Kidney (tissue), 13 donors: ENCODE measurements at regions not wholly inside any gene's neighbourhood (a gene's known extent, or its start where the extent isn't known, plus 50 kb on each side); places are given as distances from the start of the nearest gene placed in this dataset.
A peak's percentile ranks its signal among the peaks of the same experiment; 100 is the strongest.

Experiments
- DNase-seq, 5 donors: peaks; one replicate each; pipeline ENCODE4 v3.0.0-alpha.2; 2013 to 2020
- FAIRE-seq: peaks from 2 replicates; lab custom pipeline; 2012; peaks lifted over from hg19 to GRCh38; lab: Jason Lieb, UNC
- H3K27ac ChIP-seq, 2 donors: one replicate each; pipeline ENCODE4 v1.7.0; 2013; ENCODE audit warnings: low read depth in 2 of 2, low read length in 2 of 2, inconsistent platforms in 1 of 2
- H3K27me3 ChIP-seq: one replicate; pipeline ENCODE4 v1.7.1; 2013; ENCODE audit warnings: low read length, inconsistent platforms; ENCODE audit not compliant: control insufficient read depth, insufficient read depth
- H3K36me3 ChIP-seq, 3 donors: one replicate each; pipeline versions ENCODE4 v1.7.0 to v1.7.1; 2013; ENCODE audit warnings: low read length in 3 of 3, control low read depth in 1 of 3, inconsistent platforms in 1 of 3; ENCODE audit not compliant: insufficient read depth in 3 of 3, control insufficient read depth in 2 of 3
- H3K4me1 ChIP-seq, 3 donors: one replicate each; pipeline versions ENCODE4 v1.7.0 to v1.7.1; 2013; ENCODE audit warnings: low read length in 3 of 3, inconsistent platforms in 1 of 3, low read depth in 1 of 3; ENCODE audit not compliant: control insufficient read depth in 2 of 3, insufficient read depth in 2 of 3
- H3K4me3 ChIP-seq, 3 donors: one replicate each; pipeline versions ENCODE4 v1.7.0 to v1.8.1; 2013; ENCODE audit warnings: low read length in 3 of 3, control low read depth in 1 of 3, inconsistent platforms in 1 of 3
- H3K9ac ChIP-seq, 3 donors: one replicate each; pipeline versions ENCODE4 v1.7.0 to v1.7.1; 2013; ENCODE audit warnings: low read length in 3 of 3, control low read depth in 1 of 3, inconsistent platforms in 1 of 3
- H3K9me3 ChIP-seq, 3 donors: one replicate each; pipeline versions ENCODE4 v1.7.0 to v1.7.1; 2013; ENCODE audit warnings: low read length in 3 of 3, control low read depth in 1 of 3, inconsistent platforms in 1 of 3; ENCODE audit not compliant: control insufficient read depth in 2 of 3, insufficient read depth in 1 of 3
- intact Hi-C: fragments of 100-400 bp; cut with DNase I; formaldehyde crosslinking; loops from one replicate; pipeline ENCODE4 v1.11.1; 2022
- TF ChIP-seq, protein P1 (sequence below): IDR thresholded peaks from 3 replicates; pipeline ENCODE4 v1.5.1; 2012; ENCODE audit warnings: mild to moderate bottlenecking, moderate library complexity, borderline replicate concordance; ENCODE audit not compliant: insufficient read depth; ENCODE audit errors: extremely low read depth
- donor health status: control.
- donor health status: control.
- donor health status: control.
- donor health status: control.
- donor health status: control.
- donor health status: DM: yes; HTN: yes; CAD: no.
- donor health status: Normal renal cell carcinoma (clear cell type).

GRCh38 chr6:14770040-14770439 is 475.8 kb upstream of the JARID2 start:
- Histone ChIP-seq H3K36me3 (no peaks in the 10 kb centered on the region), H3K27ac (no peak overlapping the region), H3K9me3 (no peaks in the 10 kb centered on the region), H3K4me1 (peaks cover 0 to 3% (median 0%) of the 10 kb centered on the region in 3 donors), H3K9ac (no peak overlapping the region), H3K27me3 (no peaks in the 10 kb centered on the region), H3K4me3 (no peak overlapping the region)
- intact Hi-C loops, result no loop called here
- TF ChIP-seq, protein P1, sequence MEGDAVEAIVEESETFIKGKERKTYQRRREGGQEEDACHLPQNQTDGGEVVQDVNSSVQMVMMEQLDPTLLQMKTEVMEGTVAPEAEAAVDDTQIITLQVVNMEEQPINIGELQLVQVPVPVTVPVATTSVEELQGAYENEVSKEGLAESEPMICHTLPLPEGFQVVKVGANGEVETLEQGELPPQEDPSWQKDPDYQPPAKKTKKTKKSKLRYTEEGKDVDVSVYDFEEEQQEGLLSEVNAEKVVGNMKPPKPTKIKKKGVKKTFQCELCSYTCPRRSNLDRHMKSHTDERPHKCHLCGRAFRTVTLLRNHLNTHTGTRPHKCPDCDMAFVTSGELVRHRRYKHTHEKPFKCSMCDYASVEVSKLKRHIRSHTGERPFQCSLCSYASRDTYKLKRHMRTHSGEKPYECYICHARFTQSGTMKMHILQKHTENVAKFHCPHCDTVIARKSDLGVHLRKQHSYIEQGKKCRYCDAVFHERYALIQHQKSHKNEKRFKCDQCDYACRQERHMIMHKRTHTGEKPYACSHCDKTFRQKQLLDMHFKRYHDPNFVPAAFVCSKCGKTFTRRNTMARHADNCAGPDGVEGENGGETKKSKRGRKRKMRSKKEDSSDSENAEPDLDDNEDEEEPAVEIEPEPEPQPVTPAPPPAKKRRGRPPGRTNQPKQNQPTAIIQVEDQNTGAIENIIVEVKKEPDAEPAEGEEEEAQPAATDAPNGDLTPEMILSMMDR, result no peak
- no peak for DNase-seq
- no peak for FAIRE-seq

- no peak overlapping the region for H3K9ac ChIP-seq
- DNase-seq (peak in 1 of 5 donors; percentile 57), FAIRE-seq (no peak)
- no peak overlapping the region for H3K4me3 ChIP-seq
- TF ChIP-seq, protein P1, result no peak
- no peaks in the 10 kb centered on the region for H3K36me3 ChIP-seq
- peaks cover 0 to 3% (median 0%) of the 10 kb centered on the region in 3 donors for H3K4me1 ChIP-seq
- no peak overlapping the region for H3K27ac ChIP-seq
- no peaks in the 10 kb centered on the region for H3K27me3 ChIP-seq
- intact Hi-C loops, result no loop called here
- no peaks in the 10 kb centered on the region for H3K9me3 ChIP-seq
Observed at GRCh38 chr6:14770572-14770971, 475.3 kb upstream of the JARID2 start.

GRCh38 chr6:14771016-14771415 is 474.9 kb upstream of the JARID2 start:
- intact Hi-C loops, result no loop called here
- H3K4me1 ChIP-seq, result peaks cover 0 to 3% (median 0%) of the 10 kb centered on the region in 3 donors
- H3K27ac ChIP-seq, result no peak overlapping the region
- DNase-seq (peak in 1 of 5 donors; percentile 81), FAIRE-seq (no peak)
- no peaks in the 10 kb centered on the region for H3K36me3 ChIP-seq
- TF ChIP-seq, protein P1, result no peak
- H3K9ac ChIP-seq, result no peak overlapping the region
- no peak overlapping the region for H3K4me3 ChIP-seq
- no peaks in the 10 kb centered on the region for H3K9me3 ChIP-seq
- H3K27me3 ChIP-seq, result no peaks in the 10 kb centered on the region

DNA sequence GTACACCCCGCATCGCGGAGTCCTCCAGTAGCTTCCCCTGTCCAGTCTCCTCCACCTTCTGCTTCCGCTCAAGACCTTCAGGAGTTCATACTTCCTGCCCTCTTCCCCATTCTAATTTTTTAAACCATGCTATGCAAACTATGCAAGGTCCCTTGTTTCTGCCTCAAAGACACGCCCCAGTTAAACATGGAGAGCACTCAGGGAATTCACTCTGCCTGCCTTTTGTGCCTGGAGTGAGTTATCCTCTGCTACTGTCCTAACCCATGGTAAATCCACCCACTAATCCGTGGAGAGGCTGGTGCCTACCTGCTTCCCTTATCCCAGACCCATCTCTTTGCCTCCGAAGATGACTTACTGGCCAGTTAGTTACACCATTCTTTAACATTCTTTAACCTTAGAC is 473.7 kb upstream of the JARID2 start:
- FAIRE-seq (no peak), DNase-seq (no peak)
- Histone ChIP-seq H3K9ac (no peak overlapping the region), H3K27ac (no peak overlapping the region), H3K9me3 (no peaks in the 10 kb centered on the region), H3K27me3 (no peaks in the 10 kb centered on the region), H3K4me1 (peaks cover 0 to 3% (median 0%) of the 10 kb centered on the region in 3 donors), H3K4me3 (no peak overlapping the region), H3K36me3 (no peaks in the 10 kb centered on the region)
- intact Hi-C loops, result no loop called here
- TF ChIP-seq, protein P1, result no peak
